GM21723 (cell line): ENCODE measurements at regions not wholly inside any gene's neighbourhood (a gene's known extent, or its start where the extent isn't known, plus 50 kb on each side); places are given as distances from the start of the nearest gene placed in this dataset.
"Not testable (repeated sequence)": the region's sequence is repeated elsewhere in the genome, so short reads cannot be mapped to it uniquely, and the experiment has no call there.

ENCODE experiments used
- ATAC-seq: cut with Tn5 transposase; IDR thresholded peaks from one replicate; pipeline ENCODE4 v1.9.1; 2021; ENCODE audit warnings: mild to moderate bottlenecking, moderate library complexity; ENCODE audit not compliant: unreplicated experiment

GRCh38 chrX:87098477-87098876 lies 419.1 kb upstream of the KLHL4 start:
- no peak for ATAC-seq

GRCh38 chrX:87105131-87105530 lies 412.5 kb upstream of the KLHL4 start:
- no peak for ATAC-seq

GRCh38 chrX:87110142-87110541 lies 407.5 kb upstream of the KLHL4 start:
- ATAC-seq: no peak

- no peak for ATAC-seq
Measured at GRCh38 chrX:87140800-87141483, 376.7 kb upstream of the KLHL4 start.

GRCh38 chrX:87160435-87161010 lies 357.1 kb upstream of the KLHL4 start:
- ATAC-seq: no peak

- ATAC-seq: no peak
Measured at GRCh38 chrX:87167841-87168240, 349.8 kb upstream of the KLHL4 start.

- ATAC-seq: not testable (repeated sequence)
Measured at GRCh38 chrX:87178009-87178408, 339.6 kb upstream of the KLHL4 start.
